GM18505 (cell line): ENCODE measurements at regions not wholly inside any gene's neighbourhood (a gene's known extent, or its start where the extent isn't known, plus 50 kb on each side); places are given as distances from the start of the nearest gene placed in this dataset.

Experiments
- ATAC-seq: cut with Tn5 transposase; IDR thresholded peaks from one replicate; pipeline ENCODE4 v1.9.1; 2021; ENCODE audit not compliant: unreplicated experiment
- POLR2A ChIP-seq: IDR thresholded peaks from 4 replicates; pipeline ENCODE4 v1.6.1; 2011; ENCODE audit warnings: borderline replicate concordance; ENCODE audit not compliant: insufficient read depth, insufficient read length; ENCODE audit errors: extremely low read depth

DNA sequence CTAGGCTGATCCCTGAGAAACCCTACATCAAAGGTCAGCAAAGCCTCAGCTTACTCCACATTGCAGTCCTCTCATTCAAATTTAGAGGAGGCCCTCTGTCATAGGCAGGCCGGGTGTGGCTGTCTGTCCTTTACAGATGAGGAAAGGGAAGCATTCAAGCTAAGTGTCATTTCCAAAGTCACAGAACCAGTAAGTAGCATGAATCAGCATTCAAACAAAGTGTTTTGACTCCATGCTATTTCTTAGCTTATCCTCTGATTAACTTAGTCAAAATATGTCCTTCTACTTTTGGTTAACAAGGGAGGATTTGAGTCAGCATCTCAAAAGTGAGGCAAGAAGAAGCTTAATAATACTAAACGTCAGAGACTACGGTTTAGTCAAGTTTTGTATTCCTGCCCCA lies 409.0 kb upstream of the POU3F3 start:
- no peak for TF ChIP-seq POLR2A
- ATAC-seq = no peak

- TF ChIP-seq POLR2A = no peak
- ATAC-seq = no peak
Observed at GRCh38 chr2:104447831-104448434, 406.0 kb upstream of the POU3F3 start.

DNA sequence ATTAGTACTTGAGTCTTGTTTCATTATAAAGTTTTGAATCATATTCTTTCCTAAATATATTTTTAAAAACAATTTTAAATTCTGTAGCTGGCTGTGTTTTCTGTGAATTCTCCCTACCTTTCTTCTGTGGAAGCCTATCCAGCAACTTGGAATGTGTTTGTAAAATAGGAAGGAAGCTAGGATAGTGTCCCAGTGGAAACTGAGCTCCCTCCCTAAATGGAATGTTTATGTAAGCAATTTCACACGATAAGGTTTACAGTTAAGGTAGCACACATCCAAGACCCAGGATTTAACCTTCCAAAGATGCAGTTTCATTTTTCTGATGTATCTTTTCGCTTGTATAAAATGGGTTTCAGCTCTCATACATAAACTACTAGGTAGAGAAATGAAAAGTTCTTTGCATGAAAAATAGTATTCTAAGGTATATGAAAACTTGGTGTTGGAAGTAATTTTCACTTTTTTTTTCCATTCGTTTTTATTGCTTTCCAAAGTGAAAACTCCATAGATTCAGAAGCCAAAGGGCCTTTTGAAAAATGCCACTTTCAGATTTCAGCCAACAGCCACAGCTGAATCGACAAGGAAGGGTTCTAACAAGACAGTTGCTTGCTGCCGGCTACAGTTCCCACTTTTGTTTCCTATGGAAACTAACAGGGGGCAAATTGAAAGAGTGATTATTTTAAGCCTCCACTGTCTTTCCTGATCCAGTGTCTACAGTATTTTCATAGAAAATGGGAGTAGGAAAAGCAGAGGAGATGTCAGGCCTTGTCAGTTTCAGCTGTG lies 405.1 kb upstream of the POU3F3 start:
- no peak for ATAC-seq

GRCh38 chr2:104452558-104452957 lies 401.4 kb upstream of the POU3F3 start:
- no peak for ATAC-seq
- no peak for TF ChIP-seq POLR2A

More for the DNA sequence above, 405.1 kb upstream of the POU3F3 start:
- no peak for TF ChIP-seq POLR2A

DNA sequence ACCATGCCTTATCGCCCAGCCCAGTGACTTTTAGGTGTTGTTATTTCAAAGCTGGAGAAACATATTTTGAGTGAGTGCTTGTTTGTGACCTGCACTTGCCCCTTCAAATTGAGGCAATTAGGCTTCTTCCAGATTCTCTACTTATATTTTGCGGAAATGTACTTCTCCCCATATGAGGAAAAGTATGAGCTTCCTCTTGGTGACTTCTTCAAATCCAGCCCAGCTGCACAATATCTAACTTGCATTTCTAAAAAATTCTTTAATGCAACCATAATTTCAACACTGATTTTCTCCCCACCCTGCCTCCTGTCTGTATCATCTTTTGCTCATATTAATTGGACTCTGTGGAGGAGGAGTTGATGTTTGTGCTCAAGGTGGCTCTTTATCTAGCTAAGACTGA lies 391.2 kb upstream of the POU3F3 start:
- no peak for ATAC-seq
- no peak for TF ChIP-seq POLR2A

- TF ChIP-seq POLR2A = no peak
- ATAC-seq = no peak
Observed at GRCh38 chr2:104465981-104466380, 387.9 kb upstream of the POU3F3 start.

DNA sequence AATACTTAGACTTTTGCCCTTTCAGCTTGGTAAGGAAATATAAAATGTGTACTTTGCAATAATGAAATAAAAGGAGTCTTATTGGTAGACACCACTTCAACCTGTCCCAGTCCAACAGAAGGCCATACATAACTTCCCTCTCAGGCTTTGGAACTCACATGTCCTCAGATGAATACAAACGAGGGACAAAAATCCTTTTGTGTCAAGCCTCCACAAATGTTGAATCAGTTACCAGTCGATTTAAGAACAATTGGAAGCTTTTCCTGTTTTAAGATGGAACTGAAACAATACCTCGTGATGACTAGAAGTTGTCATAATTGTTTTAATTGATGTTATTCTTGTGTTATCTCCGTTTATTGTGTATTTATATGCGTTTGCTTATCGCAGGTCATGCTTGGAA lies 385.1 kb upstream of the POU3F3 start:
- no peak for TF ChIP-seq POLR2A
- ATAC-seq = no peak

DNA sequence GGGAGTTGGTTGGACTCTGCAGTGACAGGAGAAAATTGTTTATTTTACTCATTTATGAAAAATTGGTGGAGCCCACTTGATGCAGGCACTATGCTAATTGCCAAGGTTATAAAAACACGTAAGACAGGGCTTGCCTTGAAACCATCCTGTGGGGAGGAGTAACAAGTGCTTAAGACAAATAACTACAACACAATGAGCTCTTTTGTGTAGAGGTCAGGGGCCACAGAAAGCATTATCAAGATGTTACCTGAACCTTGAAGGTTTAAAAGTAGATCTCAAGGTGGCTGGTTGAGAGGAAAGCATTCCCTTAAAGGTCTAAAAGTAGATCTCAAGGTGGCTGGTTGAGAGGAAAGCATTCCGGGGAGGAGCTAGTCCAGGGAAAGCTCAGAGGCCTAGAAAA lies 381.8 kb upstream of the POU3F3 start:
- no peak for TF ChIP-seq POLR2A

DNA sequence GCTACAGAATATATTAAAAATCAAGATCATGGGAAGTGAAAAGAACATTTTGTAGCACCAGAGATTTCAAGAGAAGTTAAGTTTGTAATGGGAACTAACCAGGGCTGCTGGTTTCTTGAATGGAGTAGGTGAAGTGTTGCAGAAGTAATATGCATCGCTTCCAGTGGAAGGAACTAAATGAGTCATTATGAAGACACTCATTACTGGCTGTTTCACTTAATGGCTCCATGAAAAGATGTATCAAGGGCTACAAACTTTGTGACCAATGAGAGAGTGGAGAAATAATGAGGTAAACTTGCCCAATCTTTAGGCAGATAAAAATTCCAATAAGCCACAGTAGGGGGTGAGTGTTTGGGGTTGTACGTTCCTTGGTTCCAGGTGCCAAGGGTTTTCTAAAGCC lies 380.4 kb upstream of the POU3F3 start:
- no peak for TF ChIP-seq POLR2A
- no peak for ATAC-seq

More for the DNA sequence above, 381.8 kb upstream of the POU3F3 start:
- ATAC-seq = no peak

DNA sequence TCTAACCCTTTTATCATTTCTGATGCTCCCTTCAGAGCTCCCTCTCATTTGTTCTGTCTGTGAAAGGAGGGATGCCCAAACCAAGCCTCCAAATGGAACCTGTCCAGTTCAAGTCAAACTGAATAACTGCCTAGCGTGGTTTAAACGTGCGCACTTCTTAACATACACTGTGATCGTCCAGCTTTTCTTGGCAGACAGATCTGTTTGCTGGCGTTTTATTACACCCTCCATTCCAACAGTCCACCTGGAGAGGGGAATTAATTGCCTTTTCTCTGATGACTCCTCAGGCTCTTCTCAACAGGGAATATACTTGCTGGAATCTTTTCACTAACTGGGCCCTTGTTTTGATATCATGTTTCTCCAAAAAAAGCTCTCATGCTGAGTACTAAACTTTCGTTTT lies 379.2 kb upstream of the POU3F3 start:
- no peak for TF ChIP-seq POLR2A
- no peak for ATAC-seq

DNA sequence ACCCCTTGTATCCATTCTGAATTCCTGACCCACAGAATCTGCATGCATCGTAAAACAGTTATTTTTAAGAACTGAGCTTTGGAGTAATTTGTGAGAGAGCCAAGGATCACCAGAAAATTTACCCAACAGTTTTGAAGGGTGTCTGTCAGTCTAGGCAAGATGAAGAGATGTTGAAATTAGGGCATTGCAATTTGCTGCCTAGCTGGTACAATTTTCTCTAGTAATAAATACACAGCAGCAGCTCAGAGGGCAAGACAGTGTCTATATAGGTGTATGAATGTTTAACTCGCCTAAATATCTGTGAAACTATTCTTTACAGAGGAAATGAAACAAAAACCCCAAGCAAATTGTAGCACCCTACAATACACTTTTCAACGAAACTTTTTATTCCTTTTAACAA lies 377.8 kb upstream of the POU3F3 start:
- TF ChIP-seq POLR2A = no peak
- ATAC-seq = no peak

DNA sequence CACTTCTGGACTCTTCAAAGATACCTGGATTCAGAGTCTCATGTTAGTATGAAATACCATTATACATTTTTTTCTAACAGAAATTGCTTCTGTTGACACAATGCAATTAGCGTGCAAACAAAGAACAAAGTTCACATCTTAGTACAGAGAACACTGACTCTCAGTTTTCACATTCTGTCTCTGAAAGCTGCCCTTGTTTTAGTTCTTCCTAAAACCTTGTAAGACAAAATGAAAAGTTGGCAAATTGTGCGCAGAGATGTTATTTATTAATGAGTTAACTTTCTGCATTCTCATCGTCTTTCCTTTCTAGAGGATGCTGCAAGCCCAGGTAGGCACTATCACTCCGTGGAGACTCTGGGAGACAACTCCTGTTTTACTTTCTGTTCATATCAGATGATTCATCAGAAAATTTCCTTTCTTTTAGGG lies 377.3 kb upstream of the POU3F3 start:
- no peak for ATAC-seq
- no peak for TF ChIP-seq POLR2A

- no peak for TF ChIP-seq POLR2A
- no peak for ATAC-seq
Observed at GRCh38 chr2:104481341-104481740, 372.6 kb upstream of the POU3F3 start.

- no peak for TF ChIP-seq POLR2A
- no peak for ATAC-seq
Observed at GRCh38 chr2:104487366-104487765, 366.5 kb upstream of the POU3F3 start.
